OCI-LY3 (cell line): ENCODE measurements at regions not wholly inside any gene's neighbourhood (a gene's known extent, or its start where the extent isn't known, plus 50 kb on each side); places are given as distances from the start of the nearest gene placed in this dataset.

Experiments used
- EZH2phosphoT487 ChIP-seq: fragments of 200-600 bp; shearing (Covaris generic); IDR thresholded peaks from 2 replicates; pipeline ENCODE4 v1.6.1; 2018; ENCODE audit warnings: antibody characterized with exemption, mixed run types, low read depth
- TF ChIP-seq, protein P1 (sequence below): fragments of 200-600, 300-600 bp; sonication (generic); IDR thresholded peaks from 2 replicates; pipeline ENCODE4 v1.5.1; 2014; ENCODE audit warnings: antibody characterized with exemption, low read length, low read depth

DNA sequence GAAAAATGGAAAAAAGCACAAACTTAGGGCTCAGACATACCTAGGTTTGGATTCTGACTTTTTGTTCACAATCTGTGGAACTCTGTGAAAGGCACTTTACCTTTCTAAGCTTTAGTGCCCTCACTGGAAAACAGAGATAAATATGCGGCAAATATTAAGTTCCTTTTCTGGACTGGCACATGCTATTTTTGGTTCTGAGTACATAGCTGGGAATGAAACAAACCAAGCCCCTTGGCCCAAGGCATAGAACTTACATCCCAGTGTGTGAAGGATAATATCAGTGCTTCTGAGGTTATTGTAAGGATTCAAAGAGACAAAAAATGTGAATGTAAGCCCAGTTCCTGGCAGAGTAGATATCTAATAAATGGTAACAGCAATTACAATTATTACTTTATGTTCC, 227.5 kb downstream of the ADAMTS15 start:
- TF ChIP-seq, protein P1, sequence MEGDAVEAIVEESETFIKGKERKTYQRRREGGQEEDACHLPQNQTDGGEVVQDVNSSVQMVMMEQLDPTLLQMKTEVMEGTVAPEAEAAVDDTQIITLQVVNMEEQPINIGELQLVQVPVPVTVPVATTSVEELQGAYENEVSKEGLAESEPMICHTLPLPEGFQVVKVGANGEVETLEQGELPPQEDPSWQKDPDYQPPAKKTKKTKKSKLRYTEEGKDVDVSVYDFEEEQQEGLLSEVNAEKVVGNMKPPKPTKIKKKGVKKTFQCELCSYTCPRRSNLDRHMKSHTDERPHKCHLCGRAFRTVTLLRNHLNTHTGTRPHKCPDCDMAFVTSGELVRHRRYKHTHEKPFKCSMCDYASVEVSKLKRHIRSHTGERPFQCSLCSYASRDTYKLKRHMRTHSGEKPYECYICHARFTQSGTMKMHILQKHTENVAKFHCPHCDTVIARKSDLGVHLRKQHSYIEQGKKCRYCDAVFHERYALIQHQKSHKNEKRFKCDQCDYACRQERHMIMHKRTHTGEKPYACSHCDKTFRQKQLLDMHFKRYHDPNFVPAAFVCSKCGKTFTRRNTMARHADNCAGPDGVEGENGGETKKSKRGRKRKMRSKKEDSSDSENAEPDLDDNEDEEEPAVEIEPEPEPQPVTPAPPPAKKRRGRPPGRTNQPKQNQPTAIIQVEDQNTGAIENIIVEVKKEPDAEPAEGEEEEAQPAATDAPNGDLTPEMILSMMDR: no peak
- TF ChIP-seq EZH2phosphoT487: no peak
